GM12892 (cell line): ENCODE measurements at regions not wholly inside any gene's neighbourhood (a gene's known extent, or its start where the extent isn't known, plus 50 kb on each side); places are given as distances from the start of the nearest gene placed in this dataset.

ENCODE experiments used
- DNase-seq: peaks from one replicate; pipeline ENCODE4 v3.0.0; 2011; ENCODE audit not compliant: insufficient read length
- FAIRE-seq: peaks from 2 replicates; lab custom pipeline; 2011; peaks lifted over from hg19 to GRCh38; lab: Jason Lieb, UNC
- POLR2A ChIP-seq: IDR thresholded peaks from 2 replicates; pipeline ENCODE4 v1.6.1; 2011; ENCODE audit warnings: low read depth, low read length, control low read depth
- POLR2AphosphoS5 ChIP-seq: IDR thresholded peaks from 2 replicates; pipeline ENCODE4 v1.6.1; 2011; ENCODE audit warnings: low read depth, low read length, control low read depth
- TAF1 ChIP-seq: IDR thresholded peaks from 2 replicates; pipeline ENCODE4 v1.6.1; 2011; ENCODE audit warnings: low read depth, mild to moderate bottlenecking, control low read depth, low read length, borderline replicate concordance

- TF ChIP-seq POLR2A (no peak), POLR2AphosphoS5 (no peak), TAF1 (no peak)
- DNase-seq, result no peak
- FAIRE-seq, result no peak
Observed at GRCh38 chr6:68279793-68280557, 355.1 kb upstream of the ADGRB3 start.

GRCh38 chr6:68273297-68273696 lies 361.8 kb upstream of the ADGRB3 start:
- FAIRE-seq, result no peak
- DNase-seq, result no peak
- TF ChIP-seq POLR2AphosphoS5 (no peak), TAF1 (no peak), POLR2A (no peak)

GRCh38 chr6:68256391-68256790 lies 378.7 kb upstream of the ADGRB3 start:
- DNase-seq, result no peak
- no peak for FAIRE-seq

GRCh38 chr6:68252632-68253031 lies 382.4 kb upstream of the ADGRB3 start:
- FAIRE-seq (no peak), DNase-seq (no peak)
- TF ChIP-seq TAF1, result no peak
- no peak for TF ChIP-seq POLR2AphosphoS5
- TF ChIP-seq POLR2A, result no peak

More at GRCh38 chr6:68256391-68256790, 378.7 kb upstream of the ADGRB3 start:
- TF ChIP-seq POLR2AphosphoS5, result no peak
- no peak for TF ChIP-seq POLR2A
- TF ChIP-seq TAF1, result no peak

GRCh38 chr6:68247782-68248181 lies 387.3 kb upstream of the ADGRB3 start:
- no peak for FAIRE-seq
- TF ChIP-seq POLR2AphosphoS5 (no peak), TAF1 (no peak), POLR2A (no peak)
- DNase-seq, result no peak

GRCh38 chr6:68240726-68241125 lies 394.4 kb upstream of the ADGRB3 start:
- DNase-seq (no peak), FAIRE-seq (no peak)
- TF ChIP-seq POLR2A, result no peak
- no peak for TF ChIP-seq TAF1
- no peak for TF ChIP-seq POLR2AphosphoS5

- FAIRE-seq (no peak), DNase-seq (no peak)
- TF ChIP-seq POLR2A (no peak), TAF1 (no peak), POLR2AphosphoS5 (no peak)
Observed at GRCh38 chr6:68239034-68239433, 396.0 kb upstream of the ADGRB3 start.

GRCh38 chr6:68238097-68238601 lies 396.9 kb upstream of the ADGRB3 start:
- FAIRE-seq, result no peak
- DNase-seq, result no peak

GRCh38 chr6:68237205-68237604 lies 397.9 kb upstream of the ADGRB3 start:
- no peak for DNase-seq
- TF ChIP-seq TAF1, result no peak
- no peak for TF ChIP-seq POLR2AphosphoS5
- TF ChIP-seq POLR2A, result no peak
- FAIRE-seq, result no peak

More at GRCh38 chr6:68238097-68238601, 396.9 kb upstream of the ADGRB3 start:
- TF ChIP-seq POLR2A, result no peak
- no peak for TF ChIP-seq TAF1
- no peak for TF ChIP-seq POLR2AphosphoS5

GRCh38 chr6:68235326-68235784 lies 399.7 kb upstream of the ADGRB3 start:
- TF ChIP-seq TAF1 (no peak), POLR2A (no peak), POLR2AphosphoS5 (no peak)
- DNase-seq (no peak), FAIRE-seq (no peak)

- FAIRE-seq, result no peak
- no peak for DNase-seq
- TF ChIP-seq POLR2AphosphoS5, result no peak
- TF ChIP-seq TAF1, result no peak
- TF ChIP-seq POLR2A, result no peak
Observed at GRCh38 chr6:68233623-68234022, 401.5 kb upstream of the ADGRB3 start.

GRCh38 chr6:68229566-68229965 lies 405.5 kb upstream of the ADGRB3 start:
- DNase-seq (no peak), FAIRE-seq (no peak)
- TF ChIP-seq TAF1 (no peak), POLR2A (no peak), POLR2AphosphoS5 (no peak)
